Upper lobe of left lung (tissue), 6 donors: ENCODE measurements at regions not wholly inside any gene's neighbourhood (a gene's known extent, or its start where the extent isn't known, plus 50 kb on each side); places are given as distances from the start of the nearest gene placed in this dataset.

Experiments used
- ATAC-seq, 2 donors: fragments of 200-7000 bp; cut with Tn5 transposase; one replicate each; pipeline ENCODE4 v1.9.1; 2022; ENCODE audit warnings: mild to moderate bottlenecking in 2 of 2, moderate library complexity in 2 of 2; ENCODE audit not compliant: low FRiP score in 2 of 2
- DNase-seq, 2 donors: peaks; one replicate each; pipeline ENCODE4 v3.0.0-alpha.2; 2019 to 2020
- H3K27ac ChIP-seq, 4 donors: fragments of 200-600 bp; sonication (generic); one replicate each; pipeline ENCODE4 v1.5.1; 2016 to 2019
- H3K27me3 ChIP-seq, 4 donors: fragments of 200-600 bp; sonication (generic); one replicate each; pipeline ENCODE4 v1.5.1; 2017 to 2019
- H3K36me3 ChIP-seq, 4 donors: fragments of 200-600 bp; sonication (generic); one replicate each; pipeline ENCODE4 v1.5.1; 2016 to 2019
- H3K4me1 ChIP-seq, 4 donors: fragments of 200-600 bp; sonication (generic); one replicate each; pipeline ENCODE4 v1.5.1; 2018 to 2019
- H3K4me3 ChIP-seq, 4 donors: fragments of 200-600 bp; sonication (generic); one replicate each; pipeline ENCODE4 v1.5.1; 2017 to 2019; ENCODE audit warnings: mild to moderate bottlenecking in 2 of 4, moderate library complexity in 1 of 4
- H3K9me3 ChIP-seq, 4 donors: fragments of 200-600 bp; sonication (generic); one replicate each; pipeline ENCODE4 v1.5.1; 2018 to 2019
- CTCF ChIP-seq, 6 experiments: fragments of 450-650 bp in 4 of 6; fragments of 200-600 bp in 2 of 6; sonication (generic) in 2 of 6; IDR thresholded peaks; one replicate each; pipeline ENCODE4 v1.5.1; 2016 to 2019; ENCODE audit warnings: antibody characterized with exemption in 6 of 6
- EP300 ChIP-seq, 4 donors: sonication (generic); formaldehyde crosslinking; IDR thresholded peaks; one replicate each; pipeline ENCODE4 v1.5.1; 2017; ENCODE audit warnings: antibody characterized with exemption in 4 of 4, control low read depth in 2 of 4
- POLR2A ChIP-seq, 4 donors: fragments of 450-650 bp; IDR thresholded peaks; one replicate each; pipeline ENCODE4 v1.5.1; 2016 to 2017; ENCODE audit warnings: antibody characterized with exemption in 4 of 4, mild to moderate bottlenecking in 2 of 4
- POLR2AphosphoS5 ChIP-seq, 2 donors: sonication (generic); formaldehyde crosslinking; IDR thresholded peaks; one replicate each; pipeline ENCODE4 v1.5.1; 2017; ENCODE audit warnings: antibody characterized with exemption in 2 of 2
- WGBS, 2 donors: methylation state at CpG; one replicate each; pipeline ENCODE4 v1.1.5; 2017 to 2018; 5-methylcytosine and 5-hydroxymethylcytosine counted together
- donor health status: DM: no; HTN: no; CAD: no; lungs with moderate emphysema.
- donor health status: DM: no; HTN: yes; CAD: no; lungs with severe emphysema.

GRCh38 chr7:121505021-121505420, 108.9 kb upstream of the FAM3C start:
- no peaks in the 10 kb centered on the region for H3K27me3 ChIP-seq
- TF ChIP-seq CTCF (IDR thresholded peaks at IDR 0.05), result no peak
- TF ChIP-seq EP300 (IDR thresholded peaks at IDR 0.05), result no peak
- no peak for TF ChIP-seq POLR2AphosphoS5 (IDR thresholded peaks at IDR 0.05)
- no peak for TF ChIP-seq POLR2A (IDR thresholded peaks at IDR 0.05)
- ATAC-seq, result no peak

GRCh38 chr7:121504482-121504881, 108.4 kb upstream of the FAM3C start:
- ATAC-seq (peak in 1 of 2 donors; percentile 75), DNase-seq (no peak)
- Histone ChIP-seq H3K4me3 (no peak overlapping the region), H3K27ac (no peak overlapping the region), H3K9me3 (peaks cover 6 to 19% (median 15%) of the 10 kb centered on the region in 4 donors), H3K36me3 (no peaks in the 10 kb centered on the region), H3K27me3 (no peaks in the 10 kb centered on the region), H3K4me1 (no peaks in the 10 kb centered on the region)
- TF ChIP-seq POLR2AphosphoS5 (IDR thresholded peaks at IDR 0.05), result no peak
- no peak for TF ChIP-seq CTCF (IDR thresholded peaks at IDR 0.05)
- TF ChIP-seq EP300 (IDR thresholded peaks at IDR 0.05), result no peak
- TF ChIP-seq POLR2A (IDR thresholded peaks at IDR 0.05), result no peak
- 80 to 82% methylated on average over 4 of the region's 4 CpGs for WGBS, 2 donors

More at GRCh38 chr7:121505021-121505420, 108.9 kb upstream of the FAM3C start:
- Histone ChIP-seq H3K36me3 (no peaks in the 10 kb centered on the region), H3K9me3 (peaks cover 6 to 19% (median 15%) of the 10 kb centered on the region in 4 donors), H3K27ac (no peak overlapping the region), H3K4me3 (no peak overlapping the region), H3K4me1 (no peaks in the 10 kb centered on the region)
- no peak for DNase-seq
- WGBS, 2 donors, result 91 to 100% methylated on average over 1 of the region's 1 CpG

- TF ChIP-seq POLR2A (IDR thresholded peaks at IDR 0.05) (no peak), EP300 (IDR thresholded peaks at IDR 0.05) (no peak), CTCF (IDR thresholded peaks at IDR 0.05) (no peak), POLR2AphosphoS5 (IDR thresholded peaks at IDR 0.05) (no peak)
- no peak overlapping the region for H3K27ac ChIP-seq
- H3K36me3 ChIP-seq, result no peaks in the 10 kb centered on the region
- DNase-seq (no peak), ATAC-seq (no peak)
- H3K9me3 ChIP-seq, result peaks cover 6 to 19% (median 15%) of the 10 kb centered on the region in 4 donors
- no peak overlapping the region for H3K4me3 ChIP-seq
- H3K4me1 ChIP-seq, result no peaks in the 10 kb centered on the region
- no peaks in the 10 kb centered on the region for H3K27me3 ChIP-seq
- 72 to 96% methylated on average over 1 of the region's 1 CpG for WGBS, 2 donors
Observed at GRCh38 chr7:121503730-121504129, 107.6 kb upstream of the FAM3C start.

- TF ChIP-seq POLR2AphosphoS5 (IDR thresholded peaks at IDR 0.05), result no peak
- TF ChIP-seq CTCF (IDR thresholded peaks at IDR 0.05), result no peak
- TF ChIP-seq POLR2A (IDR thresholded peaks at IDR 0.05), result no peak
- no peak for TF ChIP-seq EP300 (IDR thresholded peaks at IDR 0.05)
- no peak for ATAC-seq
- DNase-seq, result no peak
- Histone ChIP-seq H3K4me3 (no peak overlapping the region), H3K27me3 (no peaks in the 10 kb centered on the region), H3K27ac (no peak overlapping the region), H3K9me3 (peaks cover 6 to 19% (median 15%) of the 10 kb centered on the region in 4 donors), H3K36me3 (no peaks in the 10 kb centered on the region), H3K4me1 (no peaks in the 10 kb centered on the region)
- 59 to 82% methylated on average over 4 of the region's 4 CpGs for WGBS, 2 donors
Observed at GRCh38 chr7:121503039-121503438, 106.9 kb upstream of the FAM3C start.

- Histone ChIP-seq H3K27ac (no peak overlapping the region), H3K4me1 (no peaks in the 10 kb centered on the region), H3K27me3 (no peaks in the 10 kb centered on the region), H3K4me3 (no peak overlapping the region), H3K9me3 (peaks cover 6 to 18% (median 15%) of the 10 kb centered on the region in 4 donors), H3K36me3 (no peaks in the 10 kb centered on the region)
- 82 to 83% methylated on average over 1 of the region's 1 CpG for WGBS, 2 donors
- no peak for DNase-seq
- TF ChIP-seq EP300 (IDR thresholded peaks at IDR 0.05), result no peak
- no peak for ATAC-seq
Observed at GRCh38 chr7:121501566-121501965, 105.5 kb upstream of the FAM3C start.
